ENCODE measurements at regions not wholly inside any gene's neighbourhood (a gene's known extent, or its start where the extent isn't known, plus 50 kb on each side); places are given as distances from the start of the nearest gene placed in this dataset.

DNA sequence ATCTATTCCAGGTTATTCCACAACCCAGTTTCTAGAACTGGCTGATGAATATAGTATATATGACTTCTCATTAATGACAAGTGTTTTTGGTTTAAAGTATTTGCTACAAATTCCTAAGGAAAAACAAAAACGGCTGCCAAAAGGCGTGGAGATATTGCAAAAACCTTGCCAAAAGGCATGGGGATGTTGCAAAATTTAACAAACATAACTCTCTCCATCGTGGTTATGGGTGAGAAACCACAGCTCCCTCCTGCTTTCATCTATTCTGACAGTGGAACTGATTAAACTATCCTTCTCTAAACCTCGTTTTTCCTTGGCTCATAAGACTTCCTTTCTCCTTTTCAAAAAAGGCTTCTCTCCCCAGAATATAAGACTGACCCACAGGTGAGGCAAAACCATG is 342.0 kb upstream of the PDZRN3 start:
- Histone ChIP-seq H3K27me3 (ENCODE audit: insufficient read depth, low read depth, low read length) (peaks cover 8% of the 10 kb centered on the region), H3K9me2 (ENCODE audit: insufficient read depth, low read length) (no peaks in the 10 kb centered on the region), H3K9ac (ENCODE audit: low read length) (no peak overlapping the region), H3K27ac (ENCODE audit: low read length) (no peak overlapping the region), H2AFZ (ENCODE audit: low read depth, low read length) (no peak overlapping the region), H3K36me3 (ENCODE audit: insufficient read depth, low read length) (no peaks in the 10 kb centered on the region), H3K4me3 (ENCODE audit: low read length) (no peak overlapping the region), H3K4me2 (ENCODE audit: low read length) (no peak overlapping the region), H4K20me1 (ENCODE audit: insufficient read depth) (no peaks in the 10 kb centered on the region), H3F3A (ENCODE audit: insufficient read depth, low read length, poor library complexity, severe bottlenecking) (no peaks in the 10 kb centered on the region), H3K79me2 (replicated peaks; ENCODE audit: insufficient read depth, low read length) (no peaks in the 10 kb centered on the region), H3K9me3 (ENCODE audit: low read length) (no peaks in the 10 kb centered on the region)
- TF ChIP-seq EZH2 (IDR thresholded peaks at IDR 0.05; ENCODE audit: borderline replicate concordance, insufficient read depth, low read length, poor library complexity, severe bottlenecking) = no peak
- TF ChIP-seq TAF1 (IDR thresholded peaks at IDR 0.05; ENCODE audit: low read depth) = no peak
- TF ChIP-seq, protein P1, sequence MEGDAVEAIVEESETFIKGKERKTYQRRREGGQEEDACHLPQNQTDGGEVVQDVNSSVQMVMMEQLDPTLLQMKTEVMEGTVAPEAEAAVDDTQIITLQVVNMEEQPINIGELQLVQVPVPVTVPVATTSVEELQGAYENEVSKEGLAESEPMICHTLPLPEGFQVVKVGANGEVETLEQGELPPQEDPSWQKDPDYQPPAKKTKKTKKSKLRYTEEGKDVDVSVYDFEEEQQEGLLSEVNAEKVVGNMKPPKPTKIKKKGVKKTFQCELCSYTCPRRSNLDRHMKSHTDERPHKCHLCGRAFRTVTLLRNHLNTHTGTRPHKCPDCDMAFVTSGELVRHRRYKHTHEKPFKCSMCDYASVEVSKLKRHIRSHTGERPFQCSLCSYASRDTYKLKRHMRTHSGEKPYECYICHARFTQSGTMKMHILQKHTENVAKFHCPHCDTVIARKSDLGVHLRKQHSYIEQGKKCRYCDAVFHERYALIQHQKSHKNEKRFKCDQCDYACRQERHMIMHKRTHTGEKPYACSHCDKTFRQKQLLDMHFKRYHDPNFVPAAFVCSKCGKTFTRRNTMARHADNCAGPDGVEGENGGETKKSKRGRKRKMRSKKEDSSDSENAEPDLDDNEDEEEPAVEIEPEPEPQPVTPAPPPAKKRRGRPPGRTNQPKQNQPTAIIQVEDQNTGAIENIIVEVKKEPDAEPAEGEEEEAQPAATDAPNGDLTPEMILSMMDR (IDR thresholded peaks at IDR 0.05; ENCODE audit: poor library complexity, severe bottlenecking) = no peak
- TF ChIP-seq, protein P2, sequence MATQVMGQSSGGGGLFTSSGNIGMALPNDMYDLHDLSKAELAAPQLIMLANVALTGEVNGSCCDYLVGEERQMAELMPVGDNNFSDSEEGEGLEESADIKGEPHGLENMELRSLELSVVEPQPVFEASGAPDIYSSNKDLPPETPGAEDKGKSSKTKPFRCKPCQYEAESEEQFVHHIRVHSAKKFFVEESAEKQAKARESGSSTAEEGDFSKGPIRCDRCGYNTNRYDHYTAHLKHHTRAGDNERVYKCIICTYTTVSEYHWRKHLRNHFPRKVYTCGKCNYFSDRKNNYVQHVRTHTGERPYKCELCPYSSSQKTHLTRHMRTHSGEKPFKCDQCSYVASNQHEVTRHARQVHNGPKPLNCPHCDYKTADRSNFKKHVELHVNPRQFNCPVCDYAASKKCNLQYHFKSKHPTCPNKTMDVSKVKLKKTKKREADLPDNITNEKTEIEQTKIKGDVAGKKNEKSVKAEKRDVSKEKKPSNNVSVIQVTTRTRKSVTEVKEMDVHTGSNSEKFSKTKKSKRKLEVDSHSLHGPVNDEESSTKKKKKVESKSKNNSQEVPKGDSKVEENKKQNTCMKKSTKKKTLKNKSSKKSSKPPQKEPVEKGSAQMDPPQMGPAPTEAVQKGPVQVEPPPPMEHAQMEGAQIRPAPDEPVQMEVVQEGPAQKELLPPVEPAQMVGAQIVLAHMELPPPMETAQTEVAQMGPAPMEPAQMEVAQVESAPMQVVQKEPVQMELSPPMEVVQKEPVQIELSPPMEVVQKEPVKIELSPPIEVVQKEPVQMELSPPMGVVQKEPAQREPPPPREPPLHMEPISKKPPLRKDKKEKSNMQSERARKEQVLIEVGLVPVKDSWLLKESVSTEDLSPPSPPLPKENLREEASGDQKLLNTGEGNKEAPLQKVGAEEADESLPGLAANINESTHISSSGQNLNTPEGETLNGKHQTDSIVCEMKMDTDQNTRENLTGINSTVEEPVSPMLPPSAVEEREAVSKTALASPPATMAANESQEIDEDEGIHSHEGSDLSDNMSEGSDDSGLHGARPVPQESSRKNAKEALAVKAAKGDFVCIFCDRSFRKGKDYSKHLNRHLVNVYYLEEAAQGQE (IDR thresholded peaks at IDR 0.05; ENCODE audit: borderline replicate concordance) = no peak
- no peak for TF ChIP-seq MXI1 (conservative IDR thresholded peaks at IDR 0.05; ENCODE audit: poor library complexity, severe bottlenecking)
- TF ChIP-seq EP300 (conservative IDR thresholded peaks at IDR 0.05; ENCODE audit: poor library complexity, severe bottlenecking) = no peak
- no peak for TF ChIP-seq SMC3 (conservative IDR thresholded peaks at IDR 0.05; ENCODE audit: poor library complexity)
- TF ChIP-seq RAD21 (conservative IDR thresholded peaks at IDR 0.05) = no peak
- TF ChIP-seq POLR2AphosphoS5 (IDR thresholded peaks at IDR 0.05) = no peak

DNA sequence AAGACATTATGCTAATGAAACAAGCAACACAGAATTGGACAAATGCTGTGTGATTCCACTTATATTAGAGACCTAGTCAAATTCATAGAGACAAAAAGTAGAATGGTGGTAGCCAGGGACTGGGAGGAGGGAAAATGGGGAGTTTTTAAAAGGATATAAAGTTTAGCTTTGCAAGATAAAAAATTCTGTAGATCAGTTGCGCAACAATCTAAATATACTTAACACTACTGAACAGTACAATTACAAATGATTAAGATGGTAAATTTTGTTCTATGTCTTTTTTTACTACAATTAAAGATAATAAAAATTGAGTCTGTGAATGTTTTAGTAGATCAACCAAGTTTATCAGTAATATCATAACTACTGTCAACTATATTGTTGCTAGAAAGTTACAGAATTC is 340.1 kb upstream of the PDZRN3 start:
- no peaks in the 10 kb centered on the region for H3K36me3 ChIP-seq (ENCODE audit: insufficient read depth, low read length)
- no peaks in the 10 kb centered on the region for H3K9me2 ChIP-seq (ENCODE audit: insufficient read depth, low read length)
- H3K9me3 ChIP-seq (ENCODE audit: low read length) = no peaks in the 10 kb centered on the region
- H3F3A ChIP-seq (ENCODE audit: insufficient read depth, low read length, poor library complexity, severe bottlenecking) = no peaks in the 10 kb centered on the region
- TF ChIP-seq RAD21 (conservative IDR thresholded peaks at IDR 0.05) (no peak), TAF1 (IDR thresholded peaks at IDR 0.05; ENCODE audit: low read depth) (no peak), EP300 (conservative IDR thresholded peaks at IDR 0.05; ENCODE audit: poor library complexity, severe bottlenecking) (no peak), EZH2 (IDR thresholded peaks at IDR 0.05; ENCODE audit: borderline replicate concordance, insufficient read depth, low read length, poor library complexity, severe bottlenecking) (no peak), MXI1 (conservative IDR thresholded peaks at IDR 0.05; ENCODE audit: poor library complexity, severe bottlenecking) (no peak), POLR2AphosphoS5 (IDR thresholded peaks at IDR 0.05) (no peak), SMC3 (conservative IDR thresholded peaks at IDR 0.05; ENCODE audit: poor library complexity) (no peak)
- TF ChIP-seq, protein P1 (IDR thresholded peaks at IDR 0.05; ENCODE audit: poor library complexity, severe bottlenecking) = no peak
- TF ChIP-seq, protein P2 (IDR thresholded peaks at IDR 0.05; ENCODE audit: borderline replicate concordance) = no peak
- H3K27ac ChIP-seq (ENCODE audit: low read length) = no peak overlapping the region
- peaks cover 8% of the 10 kb centered on the region for H3K27me3 ChIP-seq (ENCODE audit: insufficient read depth, low read depth, low read length)
- no peaks in the 10 kb centered on the region for H4K20me1 ChIP-seq (ENCODE audit: insufficient read depth)
- no peak overlapping the region for H3K9ac ChIP-seq (ENCODE audit: low read length)
- no peak overlapping the region for H3K4me3 ChIP-seq (ENCODE audit: low read length)
- no peak overlapping the region for H2AFZ ChIP-seq (ENCODE audit: low read depth, low read length)
- no peaks in the 10 kb centered on the region for H3K79me2 ChIP-seq (replicated peaks; ENCODE audit: insufficient read depth, low read length)
- no peak overlapping the region for H3K4me2 ChIP-seq (ENCODE audit: low read length)
